HEK293 (cell line): ENCODE measurements at regions not wholly inside any gene's neighbourhood (a gene's known extent, or its start where the extent isn't known, plus 50 kb on each side); places are given as distances from the start of the nearest gene placed in this dataset.

ENCODE experiments used
- CTCF ChIP-seq: fragments of 450-650 bp; formaldehyde crosslinking; IDR thresholded peaks from 2 replicates; pipeline ENCODE4 v1.5.1; 2016; ENCODE audit warnings: missing biosample characterization, missing genetic modification characterization
- HIC1 ChIP-seq: fragments of 450-650 bp; formaldehyde crosslinking; IDR thresholded peaks from 2 replicates; pipeline ENCODE4 v1.5.1; 2016; ENCODE audit warnings: missing biosample characterization, missing genetic modification characterization
- KLF10 ChIP-seq: fragments of 450-650 bp; IDR thresholded peaks from 2 replicates; pipeline ENCODE4 v1.5.1; 2018; ENCODE audit warnings: missing biosample characterization, mild to moderate bottlenecking, missing genetic modification characterization
- ZBTB11 ChIP-seq: fragments of 450-650 bp; formaldehyde crosslinking; conservative IDR thresholded peaks from 2 replicates; pipeline ENCODE4 v1.5.1; 2016; ENCODE audit warnings: low read depth, missing biosample characterization, missing genetic modification characterization
- ZBTB44 ChIP-seq: fragments of 450-650 bp; IDR thresholded peaks from 2 replicates; pipeline ENCODE4 v1.5.1; 2018; ENCODE audit warnings: missing biosample characterization, mild to moderate bottlenecking, missing genetic modification characterization
- ZFHX2 ChIP-seq: fragments of 450-650 bp; formaldehyde crosslinking; conservative IDR thresholded peaks from 2 replicates; pipeline ENCODE4 v1.5.1; 2016; ENCODE audit warnings: missing biosample characterization, missing genetic modification characterization
- ZNF302 ChIP-seq: fragments of 450-650 bp; formaldehyde crosslinking; IDR thresholded peaks from 2 replicates; pipeline ENCODE4 v1.5.1; 2016; ENCODE audit warnings: missing biosample characterization, missing genetic modification characterization, low read depth
- ZNF394 ChIP-seq: fragments of 450-650 bp; formaldehyde crosslinking; IDR thresholded peaks from 2 replicates; pipeline ENCODE4 v1.5.1; 2016; ENCODE audit warnings: missing biosample characterization, missing genetic modification characterization, mild to moderate bottlenecking, moderate library complexity, borderline replicate concordance

- no peak for TF ChIP-seq CTCF
- TF ChIP-seq KLF10 (tag by site-specific recombination), result no peak
- TF ChIP-seq HIC1, result no peak
- TF ChIP-seq ZBTB44 (tag by site-specific recombination), result no peak
- TF ChIP-seq ZNF394 (tag by site-specific recombination), result no peak
- TF ChIP-seq ZNF302, result no peak
- TF ChIP-seq ZBTB11, result no peak
- TF ChIP-seq ZFHX2 (tag by site-specific recombination), result no peak
These were observed 107.8 kb downstream of the RAB18 start for GRCh38 chr10:27611744-27612550.
